H1 (cell line): ENCODE measurements at regions not wholly inside any gene's neighbourhood (a gene's known extent, or its start where the extent isn't known, plus 50 kb on each side); places are given as distances from the start of the nearest gene placed in this dataset.

ENCODE experiments used
- CTCF ChIA-PET: fragments of 300-600 bp; sonication (Branson Sonifier 250); formaldehyde crosslinking; loops from one replicate; lab custom pipeline; 2021; ENCODE audit not compliant: partially characterized antibody; lab: Charles Lee
- POLR2A ChIA-PET: fragments of 300-600 bp; sonication (Branson Sonifier 250); formaldehyde crosslinking; loops from one replicate; lab custom pipeline; 2021; ENCODE audit warnings: inconsistent platforms; ENCODE audit not compliant: partially characterized antibody; lab: Charles Lee
- DNase-seq, 2 experiments: peaks; one replicate each; pipeline versions ENCODE4 v3.0.0 to v3.0.0-alpha.2; 2010 to 2022; ENCODE audit warnings: low spot score in 2 of 2, low read depth in 1 of 2, mixed read lengths in 1 of 2
- FAIRE-seq: peaks from 2 replicates; lab custom pipeline; 2011; peaks lifted over from hg19 to GRCh38; lab: Jason Lieb, UNC
- H2AFZ ChIP-seq: 2 replicates; pipeline ENCODE4 v1.8.1; 2012; ENCODE audit warnings: low read length, inconsistent platforms
- H2AK5ac ChIP-seq: 2 replicates; pipeline ENCODE4 v1.6.1; 2013; ENCODE audit warnings: low read depth, low read length
- H2BK120ac ChIP-seq: replicated peaks from 2 replicates; pipeline ENCODE3; 2013; ENCODE audit warnings: low read depth, low read length, inconsistent platforms
- H2BK12ac ChIP-seq: 2 replicates; pipeline ENCODE4 v1.6.1; 2013; ENCODE audit warnings: low read depth, low read length
- H2BK15ac ChIP-seq: 2 replicates; pipeline ENCODE4 v1.6.1; 2013; ENCODE audit warnings: low read length
- H2BK20ac ChIP-seq: 2 replicates; pipeline ENCODE4 v1.6.1; 2013; ENCODE audit warnings: low read length
- H2BK5ac ChIP-seq: 2 replicates; pipeline ENCODE4 v1.6.1; 2013; ENCODE audit warnings: low read depth, low read length
- H3K14ac ChIP-seq: 2 replicates; pipeline ENCODE4 v1.6.1; 2013; ENCODE audit warnings: inconsistent platforms; ENCODE audit not compliant: insufficient read length
- H3K18ac ChIP-seq: 2 replicates; pipeline ENCODE4 v1.6.1; 2013; ENCODE audit warnings: low read length; ENCODE audit errors: extremely low read depth
- H3K23ac ChIP-seq: 2 replicates; pipeline ENCODE4 v1.6.1; 2013; ENCODE audit warnings: inconsistent platforms; ENCODE audit not compliant: insufficient read length
- H3K23me2 ChIP-seq: 2 replicates; pipeline ENCODE4 v1.6.1; 2013; ENCODE audit warnings: low read depth, low read length
- H3K27ac ChIP-seq: 2 replicates; pipeline ENCODE4 v1.6.1; 2011; ENCODE audit warnings: low read depth, low read length, inconsistent platforms
- H3K27me3 ChIP-seq, 4 experiments: replicated peaks in 1 of 4; 1 replicate in 1 of 4; 2 replicates in 3 of 4; pipeline versions ENCODE4 v1.6.1 to v1.8.1; 2011 to 2013; ENCODE audit warnings: low read length in 3 of 4, mild to moderate bottlenecking in 3 of 4, inconsistent platforms in 2 of 4, mixed read lengths in 2 of 4, moderate library complexity in 1 of 4; ENCODE audit not compliant: control insufficient read depth in 3 of 4, insufficient read depth in 3 of 4; ENCODE audit errors: extremely low read depth in 1 of 4
- H3K36me3 ChIP-seq, 4 experiments: 2 replicates each; pipeline versions ENCODE4 v1.6.1 to v1.8.1; 2011 to 2013; ENCODE audit warnings: mild to moderate bottlenecking in 4 of 4, low read length in 3 of 4, moderate library complexity in 2 of 4, control low read depth in 1 of 4, inconsistent platforms in 1 of 4; ENCODE audit not compliant: insufficient read depth in 4 of 4, control insufficient read depth in 2 of 4
- H3K4ac ChIP-seq: replicated peaks from 2 replicates; pipeline ENCODE3; 2013; ENCODE audit warnings: low read length, low read depth, mixed read lengths, inconsistent platforms; ENCODE audit not compliant: insufficient read length
- H3K4me1 ChIP-seq, 4 experiments: replicated peaks in 1 of 4; 1 replicate in 1 of 4; 2 replicates in 3 of 4; pipeline versions ENCODE4 v1.6.1 to v1.8.1; 2011 to 2013; ENCODE audit warnings: low read length in 3 of 4, inconsistent platforms in 2 of 4, mixed read lengths in 1 of 4; ENCODE audit not compliant: insufficient read depth in 4 of 4, control insufficient read depth in 3 of 4
- H3K4me2 ChIP-seq, 2 experiments: 2 replicates each; pipeline versions ENCODE4 v1.6.1 to v1.8.1; 2011 to 2013; ENCODE audit warnings: low read depth in 2 of 2, low read length in 2 of 2, control low read depth in 1 of 2, inconsistent platforms in 1 of 2, mild to moderate bottlenecking in 1 of 2; ENCODE audit not compliant: insufficient read depth in 1 of 2
- H3K4me3 ChIP-seq, 4 experiments: fragments of 200-600, 300-600 bp in 1 of 4; sonication (generic), shearing (Covaris generic), sonication (Bioruptor Twin) in 1 of 4; 2 replicates each; pipeline versions ENCODE4 v1.5.1 to v1.8.1; 2011 to 2016; ENCODE audit warnings: low read length in 4 of 4, low read depth in 3 of 4, control low read depth in 2 of 4, inconsistent platforms in 2 of 4, mild to moderate bottlenecking in 2 of 4, mixed read lengths in 1 of 4, moderate library complexity in 1 of 4; ENCODE audit not compliant: insufficient read depth in 2 of 4; ENCODE audit errors: extremely low read depth in 1 of 4
- H3K56ac ChIP-seq: replicated peaks from 2 replicates; pipeline ENCODE3; 2013; ENCODE audit warnings: low read depth, mild to moderate bottlenecking, mixed read lengths, low read length, inconsistent platforms; ENCODE audit not compliant: insufficient read length
- H3K79me1 ChIP-seq: 2 replicates; pipeline ENCODE4 v1.6.1; 2013; ENCODE audit warnings: low read depth, low read length, control low read depth
- H3K79me2 ChIP-seq, 2 experiments: 2 replicates each; pipeline versions ENCODE4 v1.6.1 to v1.8.1; 2012 to 2013; ENCODE audit warnings: low read length in 2 of 2, mild to moderate bottlenecking in 2 of 2, inconsistent platforms in 1 of 2; ENCODE audit not compliant: insufficient read depth in 2 of 2, control insufficient read depth in 1 of 2
- H3K9ac ChIP-seq, 4 experiments: replicated peaks in 1 of 4; 1 replicate in 1 of 4; 2 replicates in 3 of 4; pipeline versions ENCODE4 v1.6.1 to v1.8.1; 2011 to 2013; ENCODE audit warnings: low read depth in 3 of 4, low read length in 3 of 4, control low read depth in 2 of 4, mild to moderate bottlenecking in 2 of 4, moderate library complexity in 2 of 4, inconsistent platforms in 1 of 4; ENCODE audit errors: extremely low read depth in 1 of 4
- H3K9me3 ChIP-seq, 2 experiments: 2 replicates each; pipeline versions ENCODE4 v1.6.1 to v1.8.1; 2012 to 2013; ENCODE audit warnings: mild to moderate bottlenecking in 2 of 2, moderate library complexity in 2 of 2, control low read depth in 1 of 2, inconsistent platforms in 1 of 2, low read depth in 1 of 2, low read length in 1 of 2, mixed read lengths in 1 of 2; ENCODE audit not compliant: insufficient read depth in 2 of 2
- H4K20me1 ChIP-seq, 2 experiments: replicated peaks in 1 of 2; 2 replicates each; pipeline versions ENCODE3 to v1.8.1; 2011 to 2013; ENCODE audit warnings: inconsistent platforms in 2 of 2, low read length in 2 of 2, mild to moderate bottlenecking in 1 of 2; ENCODE audit not compliant: insufficient read depth in 2 of 2, control insufficient read depth in 1 of 2
- H4K5ac ChIP-seq: 2 replicates; pipeline ENCODE4 v1.6.1; 2013; ENCODE audit warnings: low read length, low read depth, mixed read lengths, inconsistent platforms; ENCODE audit not compliant: insufficient read length
- H4K8ac ChIP-seq: 2 replicates; pipeline ENCODE4 v1.8.0; 2013; ENCODE audit warnings: mild to moderate bottlenecking, moderate library complexity, low read length, inconsistent platforms; ENCODE audit not compliant: insufficient read depth; ENCODE audit errors: extremely low read depth
- H4K91ac ChIP-seq: replicated peaks from 2 replicates; pipeline ENCODE3; 2013; ENCODE audit warnings: low read length, mixed read lengths, inconsistent platforms; ENCODE audit not compliant: insufficient read length
- GABPA ChIP-seq: IDR thresholded peaks from 2 replicates; pipeline ENCODE4 v1.6.1; 2011; ENCODE audit warnings: mild to moderate bottlenecking, low read length, moderate library complexity, borderline replicate concordance; ENCODE audit not compliant: insufficient read depth

DNA sequence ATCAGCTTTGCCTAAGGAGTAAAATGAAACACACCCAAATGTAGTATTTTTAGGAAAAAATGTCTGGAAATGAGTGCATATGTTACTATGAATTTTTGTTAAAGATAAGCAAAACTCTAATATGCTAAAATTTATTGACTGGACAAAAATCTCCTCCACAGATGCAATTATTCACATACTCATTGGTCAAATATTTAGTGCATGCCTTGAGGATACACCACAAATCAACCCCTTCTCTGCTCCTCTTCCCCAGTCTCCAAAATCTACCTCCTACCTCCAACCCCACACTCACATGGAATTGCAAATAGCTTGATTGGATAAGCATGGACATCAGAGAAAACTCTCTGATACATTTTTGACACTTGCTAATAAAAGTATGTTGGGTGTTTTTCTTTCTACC, 95.6 kb upstream of the CDC42EP3 start:
- ChIA-PET POLR2A (no interaction called here), CTCF (interaction anchor here (1.8 kb wide), 1 partner anchor 9 kb away, joined by 5 read pairs; no protein-coding TSS in a partner anchor)
- Histone ChIP-seq H3K27ac (no peak overlapping the region), H2BK12ac (no peak overlapping the region), H3K27me3 (no peaks in the 10 kb centered on the region), H2AFZ (no peak overlapping the region), H3K23ac (no peak overlapping the region), H3K4me1 (no peaks in the 10 kb centered on the region; a peak in 1 of 7 replicates), H4K5ac (no peak overlapping the region), H2BK20ac (no peak overlapping the region), H3K4me2 (no peak overlapping the region), H2BK5ac (no peak overlapping the region), H3K18ac (no peak overlapping the region), H3K23me2 (no peaks in the 10 kb centered on the region), H4K8ac (no peak overlapping the region), H3K14ac (no peak overlapping the region), H3K4ac (no peak overlapping the region), H2BK15ac (no peak overlapping the region), H3K9ac (no peak overlapping the region), H2BK120ac (no peak overlapping the region), H4K20me1 (no peaks in the 10 kb centered on the region), H3K4me3 (no peak overlapping the region), H4K91ac (no peak overlapping the region), H3K36me3 (no peaks in the 10 kb centered on the region), H3K79me1 (no peaks in the 10 kb centered on the region), H3K56ac (no peak overlapping the region), H3K9me3 (no peaks in the 10 kb centered on the region), H3K79me2 (no peaks in the 10 kb centered on the region), H2AK5ac (no peak overlapping the region)
- TF ChIP-seq GABPA = no peak
- no peak for FAIRE-seq
- no peak for DNase-seq
